Activated T-cell treated with anti-CD3 and anti-CD28 coated beads, Interleukin-2, amount 50 U/mL, for 4 hours (primary cell): ENCODE measurements at regions not wholly inside any gene's neighbourhood (a gene's known extent, or its start where the extent isn't known, plus 50 kb on each side); places are given as distances from the start of the nearest gene placed in this dataset.

ENCODE experiments used
- ATAC-seq, 2 donors: fragments of 200-7000 bp; cut with Tn5 transposase; one replicate each; pipeline ENCODE4 v1.10.0; 2021
- DNase-seq: peaks from one replicate; pipeline ENCODE4 v3.0.0-alpha.2; 2020
- H3K27me3 Mint-ChIP-seq: one replicate; pipeline ENCODE4 v1.8.0; 2021; ENCODE audit warnings: low read depth, mixed read lengths
- H3K36me3 Mint-ChIP-seq: one replicate; pipeline ENCODE4 v1.8.0; 2022; ENCODE audit warnings: mixed read lengths; ENCODE audit not compliant: insufficient read depth
- H3K4me1 Mint-ChIP-seq: one replicate; pipeline ENCODE4 v1.8.0; 2021; ENCODE audit warnings: low read depth, mixed read lengths
- H3K4me3 Mint-ChIP-seq: one replicate; pipeline ENCODE4 v1.8.0; 2021; ENCODE audit warnings: mild to moderate bottlenecking, moderate library complexity, mixed read lengths
- H3K9me3 Mint-ChIP-seq: one replicate; pipeline ENCODE4 v1.8.0; 2021; ENCODE audit warnings: mixed read lengths

DNA sequence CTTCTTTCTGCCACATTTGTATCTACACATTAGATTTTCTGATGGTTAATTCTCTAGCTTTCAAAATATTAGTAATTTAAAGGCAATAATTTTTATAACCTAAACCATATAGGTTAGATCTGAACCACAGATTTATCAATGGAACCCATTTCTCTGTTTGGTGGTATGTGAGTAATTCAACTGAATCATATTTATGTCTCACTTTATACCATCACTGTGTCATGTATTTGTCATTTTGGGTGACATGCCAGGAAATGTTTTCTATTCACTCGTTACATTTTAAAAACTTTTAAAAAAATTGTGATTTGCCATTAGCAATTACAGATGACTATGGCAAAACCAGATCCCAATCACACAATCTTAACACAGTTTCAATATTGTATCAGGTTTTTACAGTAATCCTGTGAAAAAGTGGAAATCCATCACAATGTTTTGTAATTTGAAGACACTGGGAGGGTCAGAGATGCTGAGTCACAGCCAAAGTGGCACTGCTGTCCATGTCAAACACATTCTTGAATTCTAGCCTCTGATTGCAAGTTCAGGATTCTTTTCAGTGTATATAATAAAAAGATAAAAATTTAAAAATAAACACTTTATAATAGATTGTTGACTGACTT is 356.0 kb upstream of the RBMS3 start:
- no peaks in the 10 kb centered on the region for H3K4me1 Mint-ChIP-seq
- DNase-seq (no peak), ATAC-seq (peak; percentile 46 to 74)
- H3K27me3 Mint-ChIP-seq, result no peaks in the 10 kb centered on the region
- H3K9me3 Mint-ChIP-seq, result no peaks in the 10 kb centered on the region
- H3K4me3 Mint-ChIP-seq, result no peak overlapping the region
- no peaks in the 10 kb centered on the region for H3K36me3 Mint-ChIP-seq

DNA sequence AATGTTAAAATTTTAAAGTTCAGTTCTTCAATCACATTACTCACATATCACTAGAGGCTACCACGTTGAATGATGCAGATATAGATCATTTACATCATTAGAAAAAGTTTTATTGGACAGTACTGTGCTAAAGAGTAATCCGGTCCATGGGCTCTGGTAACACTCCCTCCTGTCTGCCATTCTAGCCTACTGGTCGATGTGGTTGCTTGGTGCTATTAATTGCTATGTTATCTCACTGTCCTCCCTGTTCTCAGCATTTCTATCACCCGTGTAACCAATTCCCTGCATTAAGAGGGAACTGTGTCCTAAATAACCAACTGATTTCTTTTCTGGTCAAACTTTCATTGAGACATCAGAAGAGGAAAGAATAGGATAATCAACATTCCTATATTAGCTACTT is 347.5 kb upstream of the RBMS3 start:
- H3K9me3 Mint-ChIP-seq, result peaks cover 3% of the 10 kb centered on the region
- no peaks in the 10 kb centered on the region for H3K36me3 Mint-ChIP-seq

DNA sequence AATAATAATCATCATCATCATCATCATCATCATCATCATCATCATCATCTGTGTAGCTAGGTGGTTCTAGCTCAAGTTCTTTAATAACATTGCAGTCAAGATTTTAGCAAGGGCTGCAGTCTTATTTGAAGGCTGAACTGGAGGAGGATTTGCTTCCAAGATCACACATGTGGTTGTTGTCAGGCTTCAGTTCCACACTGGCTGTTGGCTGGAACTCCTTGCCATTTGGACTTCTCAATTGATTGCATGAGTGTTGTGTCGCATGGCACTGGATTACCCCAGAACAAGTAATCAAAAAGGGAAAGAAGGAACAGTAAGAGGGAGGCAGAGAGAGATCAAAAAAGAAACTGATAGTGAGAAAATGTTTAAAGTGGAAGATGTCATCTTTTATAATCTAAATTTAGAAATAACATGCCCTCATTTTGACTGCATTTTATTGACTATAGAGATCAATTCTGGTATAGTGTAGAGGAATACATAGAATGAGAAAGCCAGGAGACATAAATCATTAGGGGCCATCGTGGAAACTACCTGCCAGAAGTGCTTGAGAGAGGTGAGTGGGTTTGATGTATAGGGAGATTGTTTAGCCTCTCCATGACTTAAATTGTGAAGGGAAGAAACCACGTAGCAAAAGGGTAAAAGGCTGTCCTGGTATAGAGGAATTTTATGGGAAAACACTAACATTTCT is 346.6 kb upstream of the RBMS3 start:
- no peak for DNase-seq
- H3K4me3 Mint-ChIP-seq, result no peak overlapping the region
- H3K36me3 Mint-ChIP-seq, result no peaks in the 10 kb centered on the region
- peak in 1 of 2 donors; percentile 23 for ATAC-seq
- H3K27me3 Mint-ChIP-seq, result no peaks in the 10 kb centered on the region
- H3K4me1 Mint-ChIP-seq, result peaks cover 3% of the 10 kb centered on the region
- peaks cover 3% of the 10 kb centered on the region for H3K9me3 Mint-ChIP-seq

More for the DNA sequence above, 347.5 kb upstream of the RBMS3 start:
- DNase-seq (no peak), ATAC-seq (no peak)
- Mint-ChIP-seq H3K4me1 (peaks cover 3% of the 10 kb centered on the region), H3K27me3 (no peaks in the 10 kb centered on the region), H3K4me3 (no peak overlapping the region)

DNA sequence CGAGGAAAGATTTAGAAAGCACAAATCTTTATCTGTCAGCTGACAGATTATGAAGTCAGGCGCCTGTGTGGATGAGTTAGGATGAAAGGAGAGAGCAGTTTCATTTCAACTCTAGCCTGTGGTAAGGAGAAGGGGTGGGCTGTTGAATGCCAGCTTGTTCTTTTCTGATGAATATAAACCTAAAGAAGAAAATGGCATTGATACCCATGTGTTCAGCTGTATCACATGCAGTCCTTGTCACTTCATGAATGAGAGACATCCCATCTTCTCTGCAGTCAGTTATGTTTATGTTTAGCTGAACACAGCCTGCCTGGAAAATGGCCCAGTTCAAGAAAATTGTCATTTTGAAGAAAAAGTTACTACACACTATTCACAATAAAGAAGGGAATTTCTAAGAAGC is 345.7 kb upstream of the RBMS3 start:
- ATAC-seq (no peak), DNase-seq (no peak)
- H3K4me3 Mint-ChIP-seq, result no peak overlapping the region
- H3K4me1 Mint-ChIP-seq, result peaks cover 3% of the 10 kb centered on the region
- H3K36me3 Mint-ChIP-seq, result no peaks in the 10 kb centered on the region
- H3K9me3 Mint-ChIP-seq, result peaks cover 3% of the 10 kb centered on the region
- H3K27me3 Mint-ChIP-seq, result no peaks in the 10 kb centered on the region

GRCh38 chr3:28936154-28936553 is 344.7 kb upstream of the RBMS3 start:
- no peak overlapping the region for H3K4me3 Mint-ChIP-seq

DNA sequence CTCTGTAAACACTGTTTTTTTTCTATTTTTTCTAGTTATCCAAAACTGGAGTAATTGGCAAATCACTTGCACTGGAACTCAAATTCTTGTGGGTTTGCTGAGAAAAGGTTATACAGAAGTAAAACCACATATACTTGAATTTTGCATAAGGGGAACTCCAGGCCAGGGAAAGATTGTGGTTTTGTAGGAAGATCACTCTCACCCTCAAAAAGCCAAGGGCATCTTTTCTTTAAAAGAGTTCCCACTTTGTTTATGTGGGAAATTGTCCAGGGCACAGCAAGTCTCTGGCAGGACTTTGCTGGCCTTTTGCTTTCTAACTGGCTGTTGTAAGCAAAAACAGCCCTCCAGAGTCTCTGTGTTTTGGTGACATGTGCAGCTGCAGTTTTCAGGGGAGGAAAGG is 340.3 kb upstream of the RBMS3 start:
- peaks cover 5% of the 10 kb centered on the region for H3K4me1 Mint-ChIP-seq
- no peaks in the 10 kb centered on the region for H3K27me3 Mint-ChIP-seq
- no peaks in the 10 kb centered on the region for H3K36me3 Mint-ChIP-seq
- ATAC-seq (peak in 1 of 2 donors; percentile 43), DNase-seq (no peak)
- H3K4me3 Mint-ChIP-seq, result no peak overlapping the region
- peaks cover 7% of the 10 kb centered on the region for H3K9me3 Mint-ChIP-seq

More at GRCh38 chr3:28936154-28936553, 344.7 kb upstream of the RBMS3 start:
- peaks cover 3% of the 10 kb centered on the region for H3K9me3 Mint-ChIP-seq
- DNase-seq (no peak), ATAC-seq (no peak)
- H3K4me1 Mint-ChIP-seq, result peaks cover 9% of the 10 kb centered on the region
- no peaks in the 10 kb centered on the region for H3K36me3 Mint-ChIP-seq
- no peaks in the 10 kb centered on the region for H3K27me3 Mint-ChIP-seq

DNA sequence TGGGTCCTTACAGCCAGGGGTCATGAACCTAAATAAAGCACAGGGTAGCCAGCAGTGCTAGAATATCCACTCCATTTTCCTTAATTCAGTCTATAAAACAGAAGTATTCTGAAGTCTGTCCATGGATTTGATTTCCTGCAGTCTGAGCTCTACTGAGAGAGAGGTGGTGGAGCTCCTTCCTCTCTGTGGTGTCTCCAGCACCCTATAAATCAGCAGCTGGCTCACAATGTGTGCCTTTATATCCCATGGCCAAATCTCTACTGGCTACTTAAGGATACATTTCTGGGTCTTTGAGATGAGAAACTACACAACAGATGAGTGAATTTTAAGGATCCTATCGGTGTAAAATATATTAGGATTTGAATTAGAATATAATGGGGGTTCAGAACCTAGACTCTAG is 339.9 kb upstream of the RBMS3 start:
- Mint-ChIP-seq H3K9me3 (peaks cover 9% of the 10 kb centered on the region), H3K4me1 (peaks cover 5% of the 10 kb centered on the region), H3K36me3 (no peaks in the 10 kb centered on the region), H3K27me3 (no peaks in the 10 kb centered on the region), H3K4me3 (no peak overlapping the region)
- DNase-seq, result no peak
- no peak for ATAC-seq

DNA sequence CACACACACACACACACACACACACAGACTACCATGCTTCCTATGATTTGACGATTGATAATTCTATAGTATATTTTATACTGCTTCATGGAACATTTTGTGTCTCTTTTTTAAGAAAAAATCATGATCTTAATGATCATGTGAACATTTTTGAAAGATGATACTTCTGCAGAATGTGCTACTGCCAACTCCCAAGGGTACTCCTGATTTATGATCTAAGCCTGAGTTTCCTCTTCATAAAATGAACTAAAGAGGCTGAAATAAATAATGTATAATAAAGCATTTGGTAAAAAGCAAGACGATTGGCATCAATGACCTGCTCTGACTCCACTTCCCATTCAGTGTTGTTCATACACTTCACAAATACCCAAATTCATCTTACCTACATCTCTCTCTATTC is 333.8 kb upstream of the RBMS3 start:
- no peaks in the 10 kb centered on the region for H3K27me3 Mint-ChIP-seq
- ATAC-seq, result no peak
- peaks cover 6% of the 10 kb centered on the region for H3K9me3 Mint-ChIP-seq
- no peak overlapping the region for H3K4me3 Mint-ChIP-seq
- H3K4me1 Mint-ChIP-seq, result no peaks in the 10 kb centered on the region
- DNase-seq, result no peak
- no peaks in the 10 kb centered on the region for H3K36me3 Mint-ChIP-seq

DNA sequence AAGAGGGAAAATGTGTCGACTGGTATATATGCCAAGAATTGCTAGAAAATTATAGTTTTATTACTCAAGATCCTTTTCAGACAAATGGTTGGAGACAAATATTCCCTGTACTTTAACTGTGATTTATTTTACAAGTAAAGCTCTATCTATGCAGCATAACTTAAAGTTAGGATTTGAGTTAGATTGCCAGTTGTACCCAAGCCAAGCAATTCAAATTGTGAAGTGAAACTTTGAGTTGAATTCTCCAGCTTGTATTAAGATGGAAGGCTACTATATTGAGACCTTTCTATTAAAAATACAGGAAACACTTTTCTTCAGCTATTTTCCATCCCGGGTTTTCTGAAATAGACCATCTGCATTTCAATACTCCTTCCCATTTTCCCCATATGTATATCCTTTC is 333.1 kb upstream of the RBMS3 start:
- no peak for ATAC-seq
- no peak overlapping the region for H3K4me3 Mint-ChIP-seq
- H3K4me1 Mint-ChIP-seq, result no peaks in the 10 kb centered on the region
- H3K27me3 Mint-ChIP-seq, result no peaks in the 10 kb centered on the region
- no peaks in the 10 kb centered on the region for H3K36me3 Mint-ChIP-seq
- DNase-seq, result no peak
- peaks cover 6% of the 10 kb centered on the region for H3K9me3 Mint-ChIP-seq

DNA sequence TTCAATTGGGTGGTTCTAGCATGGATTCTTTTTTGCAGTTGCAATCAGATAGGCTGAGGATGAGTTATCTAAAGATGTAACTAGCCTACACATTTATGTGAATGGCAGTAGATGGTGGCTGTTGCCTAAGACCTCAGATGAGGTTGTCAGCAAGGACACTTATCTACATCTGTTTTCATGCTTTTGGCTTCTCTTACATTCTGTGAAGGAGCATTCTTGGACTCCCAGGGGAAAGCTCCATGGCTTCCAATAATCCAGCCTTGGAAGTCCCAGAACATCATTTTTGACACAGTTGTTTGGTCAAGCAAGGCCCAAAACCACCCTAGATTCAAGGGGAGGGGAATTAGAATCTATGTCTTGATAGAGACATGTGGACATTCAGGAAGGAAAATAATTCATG is 332.2 kb upstream of the RBMS3 start:
- Mint-ChIP-seq H3K9me3 (peaks cover 6% of the 10 kb centered on the region), H3K36me3 (no peaks in the 10 kb centered on the region), H3K4me3 (no peak overlapping the region), H3K4me1 (no peaks in the 10 kb centered on the region), H3K27me3 (no peaks in the 10 kb centered on the region)
- DNase-seq (no peak), ATAC-seq (no peak)

GRCh38 chr3:28949580-28949979 is 331.3 kb upstream of the RBMS3 start:
- Mint-ChIP-seq H3K36me3 (no peaks in the 10 kb centered on the region), H3K9me3 (peaks cover 6% of the 10 kb centered on the region), H3K4me1 (no peaks in the 10 kb centered on the region), H3K4me3 (no peak overlapping the region), H3K27me3 (no peaks in the 10 kb centered on the region)
- ATAC-seq, result no peak
- no peak for DNase-seq

DNA sequence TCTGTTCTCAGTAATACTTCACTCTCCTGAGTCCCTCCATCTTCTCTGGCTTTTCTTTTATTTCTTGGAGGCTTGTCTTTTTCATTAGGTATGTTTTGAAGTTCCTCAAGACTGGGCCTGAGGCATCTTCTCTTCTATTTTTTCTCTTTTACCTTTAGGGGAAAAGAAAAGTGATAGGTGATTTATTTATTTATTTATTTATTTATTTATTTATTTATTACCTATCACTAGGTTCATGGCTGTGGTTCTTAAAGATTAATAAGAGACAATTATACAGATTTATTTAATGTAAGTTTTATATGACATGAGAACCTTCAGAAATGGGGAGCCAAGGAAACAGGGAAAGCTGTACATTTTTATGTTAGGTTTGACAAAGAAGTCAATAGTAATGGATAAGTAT is 330.3 kb upstream of the RBMS3 start:
- ATAC-seq, result no peak
- no peaks in the 10 kb centered on the region for H3K4me1 Mint-ChIP-seq
- no peak overlapping the region for H3K4me3 Mint-ChIP-seq
- H3K27me3 Mint-ChIP-seq, result no peaks in the 10 kb centered on the region
- peaks cover 1% of the 10 kb centered on the region for H3K9me3 Mint-ChIP-seq
- no peak for DNase-seq
- H3K36me3 Mint-ChIP-seq, result no peaks in the 10 kb centered on the region

- Mint-ChIP-seq H3K9me3 (no peaks in the 10 kb centered on the region), H3K27me3 (no peaks in the 10 kb centered on the region), H3K36me3 (no peaks in the 10 kb centered on the region), H3K4me1 (no peaks in the 10 kb centered on the region), H3K4me3 (no peak overlapping the region)
- no peak for ATAC-seq
- DNase-seq, result no peak
Observed at GRCh38 chr3:28951772-28952556, 328.9 kb upstream of the RBMS3 start.

DNA sequence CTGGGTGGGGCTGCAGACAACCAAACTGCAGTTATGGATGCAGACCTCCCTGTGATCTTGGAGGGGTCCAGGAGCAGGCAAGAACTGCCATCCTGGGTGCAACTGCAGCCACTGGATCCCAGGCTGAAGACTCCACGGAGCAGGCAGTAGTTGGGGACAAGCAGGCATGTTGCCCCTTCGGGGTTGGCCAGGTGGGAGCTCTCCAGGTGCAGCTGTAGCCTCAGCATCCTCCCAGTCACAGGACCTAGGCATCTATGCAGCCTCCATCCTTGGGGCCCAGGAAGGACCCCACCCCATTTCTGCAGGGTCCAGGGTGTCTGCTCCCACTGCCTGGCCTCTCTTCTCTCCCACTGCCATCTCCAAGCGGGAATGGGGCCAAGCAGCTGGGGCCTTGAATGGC is 322.2 kb upstream of the RBMS3 start:
- DNase-seq (no peak), ATAC-seq (no peak)
- H3K36me3 Mint-ChIP-seq, result no peaks in the 10 kb centered on the region
- H3K27me3 Mint-ChIP-seq, result no peaks in the 10 kb centered on the region
- H3K9me3 Mint-ChIP-seq, result peaks cover 4% of the 10 kb centered on the region
- no peaks in the 10 kb centered on the region for H3K4me1 Mint-ChIP-seq
- H3K4me3 Mint-ChIP-seq, result no peak overlapping the region

DNA sequence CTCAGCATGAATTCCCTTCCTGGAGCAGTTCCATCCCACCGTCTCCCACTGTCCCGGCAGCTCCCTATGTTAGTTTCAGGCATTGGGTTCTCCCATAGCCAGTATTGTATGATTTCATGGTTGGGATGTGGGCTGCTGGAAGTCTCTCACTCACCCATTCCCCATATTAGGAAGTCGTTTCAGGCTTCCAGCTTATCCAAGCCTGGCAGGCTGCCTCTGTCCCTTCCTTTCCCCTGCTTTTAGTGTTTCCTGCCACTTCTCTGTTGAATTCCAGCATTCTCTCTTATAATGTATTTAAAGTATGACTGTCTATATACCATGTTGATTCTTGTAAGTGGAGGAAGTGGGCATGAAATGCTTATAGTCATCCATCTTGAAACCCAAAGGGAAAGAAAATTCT is 309.7 kb upstream of the RBMS3 start:
- no peak for DNase-seq
- H3K4me3 Mint-ChIP-seq, result no peak overlapping the region
- no peaks in the 10 kb centered on the region for H3K4me1 Mint-ChIP-seq
- ATAC-seq, result no peak
- peaks cover 3% of the 10 kb centered on the region for H3K27me3 Mint-ChIP-seq
- H3K36me3 Mint-ChIP-seq, result no peaks in the 10 kb centered on the region
- H3K9me3 Mint-ChIP-seq, result peaks cover 27% of the 10 kb centered on the region
